GM23338 (cell line): ENCODE measurements at regions not wholly inside any gene's neighbourhood (a gene's known extent, or its start where the extent isn't known, plus 50 kb on each side); places are given as distances from the start of the nearest gene placed in this dataset.

ENCODE experiments used
- ATAC-seq: fragments of 200-7000 bp; cut with Tn5 transposase; 3 replicates; pipeline ENCODE4 v1.9.1; 2020
- DNase-seq: peaks from one replicate; pipeline ENCODE4 v3.0.0-alpha.2; 2015; ENCODE audit warnings: low spot score
- H2AFZ ChIP-seq: fragments of 200-600 bp; sonication (generic); 2 replicates; pipeline ENCODE4 v1.8.0; 2016; ENCODE audit warnings: antibody characterized with exemption, mild to moderate bottlenecking, moderate library complexity
- H3F3A ChIP-seq: fragments of 200-600 bp; sonication (generic); replicated peaks from 2 replicates; pipeline ENCODE4 v1.8.0; 2017; ENCODE audit warnings: antibody characterized with exemption, mixed run types, low read depth
- H3K27ac ChIP-seq: fragments of 200-600 bp; sonication (generic); 2 replicates; pipeline ENCODE4 v1.6.1; 2016; ENCODE audit warnings: low read depth
- H3K27me3 ChIP-seq: fragments of 200-600 bp; sonication (generic); 2 replicates; pipeline ENCODE4 v1.8.0; 2016; ENCODE audit warnings: mild to moderate bottlenecking, mixed run types, moderate library complexity; ENCODE audit not compliant: insufficient read depth
- H3K36me3 ChIP-seq: fragments of 200-600 bp; sonication (generic); 2 replicates; pipeline ENCODE4 v1.8.0; 2016; ENCODE audit warnings: mild to moderate bottlenecking; ENCODE audit not compliant: insufficient read depth
- H3K4me1 ChIP-seq: fragments of 200-600 bp; sonication (generic); 2 replicates; pipeline ENCODE4 v1.8.0; 2016; ENCODE audit warnings: mild to moderate bottlenecking, moderate library complexity; ENCODE audit not compliant: insufficient read depth
- H3K4me2 ChIP-seq: fragments of 200-600 bp; sonication (generic); 2 replicates; pipeline ENCODE4 v1.7.1; 2017; ENCODE audit warnings: mixed run types
- H3K4me3 ChIP-seq: fragments of 200-600 bp; sonication (generic); 2 replicates; pipeline ENCODE4 v1.6.1; 2016; ENCODE audit warnings: mixed run types
- H3K79me2 ChIP-seq: fragments of 200-600 bp; sonication (generic); replicated peaks from 2 replicates; pipeline ENCODE4 v1.8.0; 2017; ENCODE audit warnings: mild to moderate bottlenecking; ENCODE audit not compliant: insufficient read depth
- H3K9me2 ChIP-seq: fragments of 200-600 bp; sonication (generic); 2 replicates; pipeline ENCODE4 v1.8.0; 2017; ENCODE audit not compliant: insufficient read depth
- H4K20me1 ChIP-seq: fragments of 200-600 bp; sonication (generic); replicated peaks from 2 replicates; pipeline ENCODE4 v1.8.0; 2017; ENCODE audit warnings: mild to moderate bottlenecking; ENCODE audit not compliant: insufficient read depth
- H3K27ac Mint-ChIP-seq: 2 replicates; pipeline ENCODE4 v1.8.0; 2020; ENCODE audit warnings: inconsistent platforms, mild to moderate bottlenecking, moderate library complexity, mixed read lengths
- H3K27me3 Mint-ChIP-seq: 3 replicates; pipeline ENCODE4 v1.8.0; 2022; ENCODE audit warnings: low read depth, mild to moderate bottlenecking, moderate library complexity, mixed read lengths, inconsistent platforms; ENCODE audit not compliant: insufficient read depth, poor library complexity
- H3K36me3 Mint-ChIP-seq: 3 replicates; pipeline ENCODE4 v1.8.0; 2021; ENCODE audit warnings: low read depth, mild to moderate bottlenecking, inconsistent platforms, moderate library complexity, mixed read lengths
- H3K4me1 Mint-ChIP-seq: 3 replicates; pipeline ENCODE4 v1.8.0; 2020; ENCODE audit warnings: mild to moderate bottlenecking, inconsistent platforms, mixed read lengths
- H3K4me3 Mint-ChIP-seq: 3 replicates; pipeline ENCODE4 v1.8.0; 2021; ENCODE audit warnings: moderate library complexity, mild to moderate bottlenecking, inconsistent platforms, mixed read lengths
- H3K9me3 Mint-ChIP-seq: 3 replicates; pipeline ENCODE4 v1.8.0; 2020; ENCODE audit warnings: moderate library complexity, mild to moderate bottlenecking, inconsistent platforms, mixed read lengths
- CREB1 ChIP-seq: fragments of 250-450 bp; sonication (Bioruptor Pico); IDR thresholded peaks from 2 replicates; pipeline ENCODE4 v1.5.0; 2020; ENCODE audit warnings: low read depth, mild to moderate bottlenecking, moderate library complexity
- ETS1 ChIP-seq: IDR thresholded peaks from 2 replicates; pipeline ENCODE4 v1.6.1; 2016; ENCODE audit warnings: antibody characterized with exemption
- JUNB ChIP-seq: IDR thresholded peaks from one replicate; pipeline ENCODE4 v1.6.1; 2016; ENCODE audit warnings: antibody characterized with exemption; ENCODE audit not compliant: unreplicated experiment
- NANOG ChIP-seq: IDR thresholded peaks from 2 replicates; pipeline ENCODE4 v1.6.1; 2016; ENCODE audit warnings: antibody characterized with exemption, borderline replicate concordance
- POLR2AphosphoS5 ChIP-seq: IDR thresholded peaks from 2 replicates; pipeline ENCODE4 v1.6.1; 2016; ENCODE audit warnings: antibody characterized with exemption, low read depth
- ZNF114 ChIP-seq: fragments of 250-450 bp; sonication (Bioruptor Pico); IDR thresholded peaks from 2 replicates; pipeline ENCODE4 v1.5.0; 2020; ENCODE audit warnings: mild to moderate bottlenecking, moderate library complexity
- ZNF331 ChIP-seq: fragments of 250-450 bp; sonication (Bioruptor Pico); IDR thresholded peaks from 2 replicates; pipeline ENCODE4 v1.5.0; 2020; ENCODE audit warnings: low read depth, mild to moderate bottlenecking, moderate library complexity
- ZNF462 ChIP-seq: fragments of 250-450 bp; sonication (Bioruptor Pico); IDR thresholded peaks from 2 replicates; pipeline ENCODE4 v1.5.0; 2020; ENCODE audit warnings: mild to moderate bottlenecking, moderate library complexity
- TF ChIP-seq, protein P1 (sequence below), 2 experiments: fragments of 200-600 bp in 1 of 2; sonication (generic) in 1 of 2; conservative IDR thresholded peaks; 2 replicates each; pipeline versions ENCODE4 v1.5.1 to v1.6.1; 2016 to 2017; ENCODE audit warnings: antibody characterized with exemption in 2 of 2, low read depth in 2 of 2, mild to moderate bottlenecking in 2 of 2, moderate library complexity in 1 of 2

DNA sequence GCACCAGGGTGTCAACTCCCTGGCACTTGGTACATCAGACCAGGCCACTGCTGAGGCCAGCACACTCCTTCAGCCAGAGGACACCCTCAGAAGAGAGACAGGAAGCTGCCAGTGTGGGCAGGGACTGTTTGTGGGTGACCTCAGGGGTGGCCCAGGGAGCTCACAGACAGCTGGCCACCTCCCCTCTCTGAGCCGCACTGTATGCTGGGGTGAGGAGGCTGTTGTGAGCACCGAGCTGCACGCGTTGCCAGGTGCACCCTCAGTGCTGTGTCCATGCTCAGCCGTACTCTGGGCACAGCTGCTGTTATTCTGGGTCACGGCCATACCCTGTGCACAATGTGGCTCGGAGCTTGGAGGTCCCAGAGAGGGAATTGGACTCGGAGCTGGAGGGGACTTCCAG, 61.5 kb upstream of the NANOS1 start (continued):
- no peak for TF ChIP-seq NANOG
- TF ChIP-seq CREB1 (CRISPR knock-in tag): no peak
- TF ChIP-seq ZNF331: no peak
- no peak for TF ChIP-seq POLR2AphosphoS5
- TF ChIP-seq ZNF114 (CRISPR knock-in tag): no peak
- no peak for TF ChIP-seq JUNB
- no peak for TF ChIP-seq ETS1

DNA sequence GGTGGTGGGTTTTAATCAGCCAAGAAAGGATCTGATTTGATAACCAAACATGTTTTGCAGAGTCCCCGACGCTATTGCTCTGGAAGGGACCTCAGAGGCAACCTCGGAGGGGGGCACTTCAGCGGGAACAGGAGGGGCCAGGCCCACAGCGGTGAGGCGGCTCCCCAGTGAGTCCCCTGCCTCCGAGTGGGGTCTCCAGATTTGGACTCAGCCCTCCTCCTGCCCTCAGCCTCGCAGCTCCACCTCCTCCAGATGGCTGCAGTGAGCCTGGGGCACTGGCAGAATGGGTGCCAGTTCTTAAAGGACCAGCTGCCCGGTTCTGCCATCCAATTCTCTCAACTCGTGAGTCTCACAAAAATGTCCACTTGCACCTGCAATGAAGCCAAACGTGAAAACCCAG, 61.0 kb upstream of the NANOS1 start:
- H3K27ac Mint-ChIP-seq: no peak overlapping the region
- Histone ChIP-seq H3K4me1 (no peaks in the 10 kb centered on the region), H3K27me3 (no peaks in the 10 kb centered on the region), H2AFZ (no peak overlapping the region), H3F3A (no peaks in the 10 kb centered on the region), H3K36me3 (no peaks in the 10 kb centered on the region), H3K4me2 (no peak overlapping the region), H4K20me1 (no peaks in the 10 kb centered on the region), H3K79me2 (no peaks in the 10 kb centered on the region), H3K27ac (no peak overlapping the region), H3K9me2 (no peaks in the 10 kb centered on the region), H3K4me3 (no peak overlapping the region)
- H3K9me3 Mint-ChIP-seq: peaks cover 5% of the 10 kb centered on the region; the same call in 2 of the 3 replicates
- DNase-seq (no peak), ATAC-seq (no peak)
- peaks cover 6% of the 10 kb centered on the region for H3K27me3 Mint-ChIP-seq
- no peaks in the 10 kb centered on the region; the same call in 2 of the 3 replicates for H3K36me3 Mint-ChIP-seq
- TF ChIP-seq, protein P1, sequence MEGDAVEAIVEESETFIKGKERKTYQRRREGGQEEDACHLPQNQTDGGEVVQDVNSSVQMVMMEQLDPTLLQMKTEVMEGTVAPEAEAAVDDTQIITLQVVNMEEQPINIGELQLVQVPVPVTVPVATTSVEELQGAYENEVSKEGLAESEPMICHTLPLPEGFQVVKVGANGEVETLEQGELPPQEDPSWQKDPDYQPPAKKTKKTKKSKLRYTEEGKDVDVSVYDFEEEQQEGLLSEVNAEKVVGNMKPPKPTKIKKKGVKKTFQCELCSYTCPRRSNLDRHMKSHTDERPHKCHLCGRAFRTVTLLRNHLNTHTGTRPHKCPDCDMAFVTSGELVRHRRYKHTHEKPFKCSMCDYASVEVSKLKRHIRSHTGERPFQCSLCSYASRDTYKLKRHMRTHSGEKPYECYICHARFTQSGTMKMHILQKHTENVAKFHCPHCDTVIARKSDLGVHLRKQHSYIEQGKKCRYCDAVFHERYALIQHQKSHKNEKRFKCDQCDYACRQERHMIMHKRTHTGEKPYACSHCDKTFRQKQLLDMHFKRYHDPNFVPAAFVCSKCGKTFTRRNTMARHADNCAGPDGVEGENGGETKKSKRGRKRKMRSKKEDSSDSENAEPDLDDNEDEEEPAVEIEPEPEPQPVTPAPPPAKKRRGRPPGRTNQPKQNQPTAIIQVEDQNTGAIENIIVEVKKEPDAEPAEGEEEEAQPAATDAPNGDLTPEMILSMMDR (conservative IDR thresholded peaks at IDR 0.05; ENCODE audit: low read depth in 2 of 2): no peak
- TF ChIP-seq ZNF462 (CRISPR knock-in tag): no peak
- H3K4me3 Mint-ChIP-seq: no peak overlapping the region
- no peaks in the 10 kb centered on the region; the same call in 2 of the 3 replicates for H3K4me1 Mint-ChIP-seq
